GM19452 (cell line): ENCODE measurements at regions not wholly inside any gene's neighbourhood (a gene's known extent, or its start where the extent isn't known, plus 50 kb on each side); places are given as distances from the start of the nearest gene placed in this dataset.

Experiments used
- ATAC-seq: cut with Tn5 transposase; IDR thresholded peaks from one replicate; pipeline ENCODE4 v1.9.1; 2021; ENCODE audit not compliant: unreplicated experiment

GRCh38 chr18:45467293-45467692, 148.0 kb upstream of the SLC14A2 start:
- no peak for ATAC-seq

GRCh38 chr18:45467945-45468344, 147.3 kb upstream of the SLC14A2 start:
- ATAC-seq, result no peak

GRCh38 chr18:45478889-45479288, 136.4 kb upstream of the SLC14A2 start:
- ATAC-seq, result no peak

GRCh38 chr18:45480219-45481015, 134.9 kb upstream of the SLC14A2 start:
- ATAC-seq, result no peak

GRCh38 chr18:45481821-45482220, 133.5 kb upstream of the SLC14A2 start:
- no peak for ATAC-seq

GRCh38 chr18:45482286-45482685, 133.0 kb upstream of the SLC14A2 start:
- no peak for ATAC-seq

- no peak for ATAC-seq
Observed at GRCh38 chr18:45487581-45487980, 127.7 kb upstream of the SLC14A2 start.

GRCh38 chr18:45488645-45489044, 126.6 kb upstream of the SLC14A2 start:
- no peak for ATAC-seq

GRCh38 chr18:45493830-45494229, 121.4 kb upstream of the SLC14A2 start:
- no peak for ATAC-seq

- ATAC-seq, result no peak
Observed at GRCh38 chr18:45494811-45495210, 120.5 kb upstream of the SLC14A2 start.

- ATAC-seq, result no peak
Observed at GRCh38 chr18:45496741-45497140, 118.5 kb upstream of the SLC14A2 start.

- ATAC-seq, result no peak
Observed at GRCh38 chr18:45497595-45498286, 117.5 kb upstream of the SLC14A2 start.

GRCh38 chr18:45498287-45498658, 117.0 kb upstream of the SLC14A2 start:
- no peak for ATAC-seq

- no peak for ATAC-seq
Observed at GRCh38 chr18:45503990-45504389, 111.3 kb upstream of the SLC14A2 start.

GRCh38 chr18:45505497-45506206, 109.6 kb upstream of the SLC14A2 start:
- ATAC-seq, result no peak

- no peak for ATAC-seq
Observed at GRCh38 chr18:45506951-45507350, 108.3 kb upstream of the SLC14A2 start.

- ATAC-seq, result no peak
Observed at GRCh38 chr18:45509535-45509934, 105.7 kb upstream of the SLC14A2 start.

- no peak for ATAC-seq
Observed at GRCh38 chr18:45510656-45511055, 104.6 kb upstream of the SLC14A2 start.

- ATAC-seq, result no peak
Observed at GRCh38 chr18:45512363-45512953, 102.8 kb upstream of the SLC14A2 start.

- no peak for ATAC-seq
Observed at GRCh38 chr18:45517181-45517741, 98.0 kb upstream of the SLC14A2 start.
